ENCODE measurements at regions not wholly inside any gene's neighbourhood (a gene's known extent, or its start where the extent isn't known, plus 50 kb on each side); places are given as distances from the start of the nearest gene placed in this dataset.

DNA sequence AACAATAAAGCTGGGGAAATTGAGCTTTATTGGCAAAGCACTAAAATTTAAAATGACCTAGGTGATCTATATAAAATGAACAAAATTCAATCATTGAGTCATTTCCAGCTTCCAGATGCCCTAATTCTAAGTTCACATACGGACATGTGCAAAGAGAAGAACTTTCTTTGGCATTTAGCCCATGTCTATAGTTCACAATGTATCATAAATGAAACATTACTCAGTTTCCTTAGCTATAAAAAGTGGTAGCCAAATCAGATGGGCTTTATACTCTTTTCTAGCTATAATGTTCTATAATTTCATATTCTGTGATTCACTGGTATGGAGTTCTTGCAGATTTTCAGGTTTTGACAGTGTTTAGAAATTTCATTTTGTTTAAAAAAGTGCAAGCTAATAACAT lies 327.4 kb downstream of the KCTD8 start:
- H3K9me3 ChIP-seq (ENCODE audit: control insufficient read depth, low read length): no peaks in the 10 kb centered on the region
- no peaks in the 10 kb centered on the region for H3K36me3 ChIP-seq (ENCODE audit: control insufficient read depth, insufficient read depth, low read length)
- no peak overlapping the region for H3K4me3 ChIP-seq (ENCODE audit: low read depth, low read length)
- H3K27ac ChIP-seq: no peak overlapping the region
- H2AFZ ChIP-seq: no peak overlapping the region
- no peaks in the 10 kb centered on the region for H3K4me1 ChIP-seq
- no peaks in the 10 kb centered on the region for H3K79me2 ChIP-seq
- no peak for TF ChIP-seq CTCF (IDR thresholded peaks at IDR 0.05)
- no peak overlapping the region for H3K9ac ChIP-seq
- H3K27me3 ChIP-seq (ENCODE audit: control insufficient read depth, insufficient read depth, low read length): no peaks in the 10 kb centered on the region
- no peak overlapping the region for H3K4me2 ChIP-seq (ENCODE audit: low read length)

Measured in parathyroid adenoma (tissue), 2 donors.